Rectal smooth muscle tissue (tissue), 1 donor: ENCODE measurements at regions not wholly inside any gene's neighbourhood (a gene's known extent, or its start where the extent isn't known, plus 50 kb on each side); places are given as distances from the start of the nearest gene placed in this dataset.

Experiments
- H3K27ac ChIP-seq: one replicate; pipeline ENCODE4 v1.7.0; 2013; ENCODE audit warnings: low read depth, low read length, inconsistent platforms
- H3K27me3 ChIP-seq: one replicate; pipeline ENCODE4 v1.7.0; 2013; ENCODE audit warnings: low read length; ENCODE audit not compliant: control insufficient read depth, insufficient read depth
- H3K36me3 ChIP-seq: one replicate; pipeline ENCODE4 v1.7.0; 2013; ENCODE audit warnings: low read length; ENCODE audit not compliant: control insufficient read depth, insufficient read depth
- H3K4me1 ChIP-seq: one replicate; pipeline ENCODE4 v1.7.0; 2013; ENCODE audit warnings: low read length; ENCODE audit not compliant: control insufficient read depth, insufficient read depth
- H3K4me3 ChIP-seq: one replicate; pipeline ENCODE4 v1.7.0; 2013; ENCODE audit warnings: low read length
- H3K9ac ChIP-seq: one replicate; pipeline ENCODE4 v1.7.0; 2013; ENCODE audit warnings: low read length

- no peaks in the 10 kb centered on the region for H3K4me1 ChIP-seq
- no peak overlapping the region for H3K4me3 ChIP-seq
- H3K27me3 ChIP-seq: no peaks in the 10 kb centered on the region
- H3K27ac ChIP-seq: no peak overlapping the region
- no peaks in the 10 kb centered on the region for H3K36me3 ChIP-seq
- no peak overlapping the region for H3K9ac ChIP-seq
Observed at GRCh38 chr10:111384556-111384955, 307.7 kb downstream of the ADRA2A start.

GRCh38 chr10:111390813-111391563 lies 314.2 kb downstream of the ADRA2A start:
- H3K9ac ChIP-seq: no peak overlapping the region
- no peaks in the 10 kb centered on the region for H3K27me3 ChIP-seq
- H3K27ac ChIP-seq: no peak overlapping the region
- no peaks in the 10 kb centered on the region for H3K36me3 ChIP-seq
- no peak overlapping the region for H3K4me3 ChIP-seq
- H3K4me1 ChIP-seq: peaks cover 16% of the 10 kb centered on the region

- peaks cover 16% of the 10 kb centered on the region for H3K4me1 ChIP-seq
- no peak overlapping the region for H3K4me3 ChIP-seq
- no peaks in the 10 kb centered on the region for H3K27me3 ChIP-seq
- no peak overlapping the region for H3K9ac ChIP-seq
- no peaks in the 10 kb centered on the region for H3K36me3 ChIP-seq
- H3K27ac ChIP-seq: no peak overlapping the region
Observed at GRCh38 chr10:111392159-111392558, 315.3 kb downstream of the ADRA2A start.

GRCh38 chr10:111392910-111393309 lies 316.1 kb downstream of the ADRA2A start:
- Histone ChIP-seq H3K9ac (no peak overlapping the region), H3K27ac (no peak overlapping the region), H3K27me3 (no peaks in the 10 kb centered on the region), H3K4me1 (peaks cover 16% of the 10 kb centered on the region), H3K36me3 (no peaks in the 10 kb centered on the region), H3K4me3 (no peak overlapping the region)

- no peak overlapping the region for H3K4me3 ChIP-seq
- no peaks in the 10 kb centered on the region for H3K27me3 ChIP-seq
- no peak overlapping the region for H3K27ac ChIP-seq
Observed at GRCh38 chr10:111410740-111411139, 333.9 kb downstream of the ADRA2A start.

GRCh38 chr10:111425459-111425858 lies 348.6 kb downstream of the ADRA2A start:
- H3K36me3 ChIP-seq: no peaks in the 10 kb centered on the region

More at GRCh38 chr10:111410740-111411139, 333.9 kb downstream of the ADRA2A start:
- no peaks in the 10 kb centered on the region for H3K36me3 ChIP-seq
- no peaks in the 10 kb centered on the region for H3K4me1 ChIP-seq
- H3K9ac ChIP-seq: no peak overlapping the region

GRCh38 chr10:111429288-111430028 lies 352.6 kb downstream of the ADRA2A start:
- Histone ChIP-seq H3K27me3 (no peaks in the 10 kb centered on the region), H3K27ac (no peak overlapping the region), H3K4me3 (no peak overlapping the region), H3K36me3 (no peaks in the 10 kb centered on the region), H3K9ac (no peak overlapping the region), H3K4me1 (no peaks in the 10 kb centered on the region)

More at GRCh38 chr10:111425459-111425858, 348.6 kb downstream of the ADRA2A start:
- Histone ChIP-seq H3K9ac (no peak overlapping the region), H3K27me3 (no peaks in the 10 kb centered on the region), H3K4me1 (no peaks in the 10 kb centered on the region), H3K27ac (no peak overlapping the region), H3K4me3 (no peak overlapping the region)

GRCh38 chr10:111430070-111430469 lies 353.2 kb downstream of the ADRA2A start:
- Histone ChIP-seq H3K36me3 (no peaks in the 10 kb centered on the region), H3K4me3 (no peak overlapping the region), H3K27ac (no peak overlapping the region), H3K27me3 (no peaks in the 10 kb centered on the region), H3K9ac (no peak overlapping the region), H3K4me1 (no peaks in the 10 kb centered on the region)

- Histone ChIP-seq H3K4me3 (no peak overlapping the region), H3K27me3 (no peaks in the 10 kb centered on the region), H3K36me3 (no peaks in the 10 kb centered on the region), H3K4me1 (no peaks in the 10 kb centered on the region), H3K27ac (no peak overlapping the region), H3K9ac (no peak overlapping the region)
Observed at GRCh38 chr10:111432588-111432987, 355.8 kb downstream of the ADRA2A start.

GRCh38 chr10:111435871-111436270 lies 359.0 kb downstream of the ADRA2A start:
- no peaks in the 10 kb centered on the region for H3K36me3 ChIP-seq
- H3K27me3 ChIP-seq: no peaks in the 10 kb centered on the region
- no peak overlapping the region for H3K9ac ChIP-seq
- H3K4me3 ChIP-seq: no peak overlapping the region
- H3K4me1 ChIP-seq: no peaks in the 10 kb centered on the region
- no peak overlapping the region for H3K27ac ChIP-seq

- H3K27me3 ChIP-seq: no peaks in the 10 kb centered on the region
- H3K4me3 ChIP-seq: no peak overlapping the region
- no peaks in the 10 kb centered on the region for H3K4me1 ChIP-seq
- H3K27ac ChIP-seq: no peak overlapping the region
- H3K36me3 ChIP-seq: no peaks in the 10 kb centered on the region
- H3K9ac ChIP-seq: no peak overlapping the region
Observed at GRCh38 chr10:111439034-111439842, 362.4 kb downstream of the ADRA2A start.

GRCh38 chr10:111440501-111440900 lies 363.7 kb downstream of the ADRA2A start:
- Histone ChIP-seq H3K36me3 (no peaks in the 10 kb centered on the region), H3K9ac (no peak overlapping the region), H3K27ac (no peak overlapping the region), H3K4me1 (no peaks in the 10 kb centered on the region), H3K27me3 (no peaks in the 10 kb centered on the region), H3K4me3 (no peak overlapping the region)
